Stimulated activated CD8-positive, alpha-beta memory T cell treated with anti-CD3 and anti-CD28 coated beads, Interleukin-12 subunit alpha, Interleukin-12 subunit beta, amount 100 ng/mL, for 24 hours (primary cell): ENCODE measurements at regions not wholly inside any gene's neighbourhood (a gene's known extent, or its start where the extent isn't known, plus 50 kb on each side); places are given as distances from the start of the nearest gene placed in this dataset.
A peak's percentile ranks its signal among the peaks of the same experiment; 100 is the strongest.

ENCODE experiments used
- DNase-seq: peaks from one replicate; pipeline ENCODE4 v3.0.0-alpha.2; 2020; ENCODE audit errors: extremely low read depth

GRCh38 chr9:113646946-113647914, 183.7 kb downstream of the RGS3 start:
- no peak for DNase-seq

GRCh38 chr9:113648048-113648447, 184.5 kb downstream of the RGS3 start:
- DNase-seq: no peak

GRCh38 chr9:113648586-113648985, 185.1 kb downstream of the RGS3 start:
- DNase-seq: no peak

- DNase-seq: no peak
Measured at GRCh38 chr9:113649054-113649453, 185.5 kb downstream of the RGS3 start.

- no peak for DNase-seq
Measured at GRCh38 chr9:113649855-113650206, 186.3 kb downstream of the RGS3 start.

- no peak for DNase-seq
Measured at GRCh38 chr9:113650207-113651131, 186.9 kb downstream of the RGS3 start.

GRCh38 chr9:113651896-113652295, 188.4 kb downstream of the RGS3 start:
- no peak for DNase-seq

- DNase-seq: no peak
Measured at GRCh38 chr9:113652355-113653152, 189.0 kb downstream of the RGS3 start.

- no peak for DNase-seq
Measured at GRCh38 chr9:113653746-113654604, 190.4 kb downstream of the RGS3 start.

GRCh38 chr9:113654605-113655428, 191.3 kb downstream of the RGS3 start:
- DNase-seq: no peak

- DNase-seq: no peak
Measured at GRCh38 chr9:113656771-113657670, 193.5 kb downstream of the RGS3 start.

- peak; percentile 28 for DNase-seq
Measured at GRCh38 chr9:113657765-113658544, 194.4 kb downstream of the RGS3 start.

- DNase-seq: no peak
Measured at GRCh38 chr9:113658545-113658895, 195.0 kb downstream of the RGS3 start.

- DNase-seq: no peak
Measured at GRCh38 chr9:113659039-113659438, 195.5 kb downstream of the RGS3 start.

- DNase-seq: no peak
Measured at GRCh38 chr9:113659740-113660139, 196.2 kb downstream of the RGS3 start.

- no peak for DNase-seq
Measured at GRCh38 chr9:113660196-113660595, 196.7 kb downstream of the RGS3 start.

- DNase-seq: no peak
Measured at GRCh38 chr9:113661074-113661473, 197.5 kb downstream of the RGS3 start.
